ENCODE measurements at regions not wholly inside any gene's neighbourhood (a gene's known extent, or its start where the extent isn't known, plus 50 kb on each side); places are given as distances from the start of the nearest gene placed in this dataset.
"Not testable (repeated sequence)": the region's sequence is repeated elsewhere in the genome, so short reads cannot be mapped to it uniquely, and the experiment has no call there.

DNA sequence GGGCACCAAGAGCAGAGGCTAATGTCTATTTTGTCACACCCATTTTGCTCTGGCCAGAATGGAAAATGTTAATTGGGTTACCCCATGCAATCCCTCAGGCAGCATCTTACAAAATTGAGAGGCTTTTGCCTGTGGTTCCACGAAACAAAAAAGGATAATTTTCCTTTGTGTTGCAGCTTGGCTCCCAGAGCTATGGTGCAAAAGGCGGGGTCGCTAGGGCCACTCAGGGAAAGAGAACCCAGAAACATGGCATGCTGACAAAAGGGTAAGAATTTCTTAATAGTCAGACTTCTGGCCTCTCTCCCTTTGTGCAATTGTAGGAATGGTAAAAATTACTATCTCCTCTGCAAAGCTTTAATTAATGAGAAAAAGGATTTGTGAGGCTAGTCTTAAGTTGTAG, 119.6 kb upstream of the BANK1 start:
- FAIRE-seq (no peak), DNase-seq (ENCODE audit: low spot score in 2 of 2) (no peak)

- no peak for DNase-seq (ENCODE audit: low spot score in 2 of 2)
- no peak for FAIRE-seq
Measured at GRCh38 chr4:101670370-101670769, 120.2 kb upstream of the BANK1 start.

DNA sequence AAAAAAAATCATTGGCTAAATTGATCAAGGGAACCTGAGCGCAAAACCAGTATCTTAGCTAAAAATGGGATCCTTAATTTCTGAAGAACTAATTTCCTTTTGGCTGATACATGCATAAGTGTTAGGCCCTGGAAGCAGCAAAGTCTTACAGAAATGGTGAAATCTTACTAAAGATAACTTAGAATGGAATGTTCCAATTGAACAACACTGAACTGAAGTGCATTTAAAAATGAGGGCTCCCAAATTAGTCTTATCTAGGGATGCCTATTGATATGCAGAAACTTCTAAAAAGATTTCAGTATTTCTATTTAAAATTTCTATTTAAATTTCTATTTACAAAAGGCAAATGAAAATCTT, 120.7 kb upstream of the BANK1 start:
- FAIRE-seq, result no peak
- DNase-seq (ENCODE audit: low spot score in 2 of 2), result no peak

DNA sequence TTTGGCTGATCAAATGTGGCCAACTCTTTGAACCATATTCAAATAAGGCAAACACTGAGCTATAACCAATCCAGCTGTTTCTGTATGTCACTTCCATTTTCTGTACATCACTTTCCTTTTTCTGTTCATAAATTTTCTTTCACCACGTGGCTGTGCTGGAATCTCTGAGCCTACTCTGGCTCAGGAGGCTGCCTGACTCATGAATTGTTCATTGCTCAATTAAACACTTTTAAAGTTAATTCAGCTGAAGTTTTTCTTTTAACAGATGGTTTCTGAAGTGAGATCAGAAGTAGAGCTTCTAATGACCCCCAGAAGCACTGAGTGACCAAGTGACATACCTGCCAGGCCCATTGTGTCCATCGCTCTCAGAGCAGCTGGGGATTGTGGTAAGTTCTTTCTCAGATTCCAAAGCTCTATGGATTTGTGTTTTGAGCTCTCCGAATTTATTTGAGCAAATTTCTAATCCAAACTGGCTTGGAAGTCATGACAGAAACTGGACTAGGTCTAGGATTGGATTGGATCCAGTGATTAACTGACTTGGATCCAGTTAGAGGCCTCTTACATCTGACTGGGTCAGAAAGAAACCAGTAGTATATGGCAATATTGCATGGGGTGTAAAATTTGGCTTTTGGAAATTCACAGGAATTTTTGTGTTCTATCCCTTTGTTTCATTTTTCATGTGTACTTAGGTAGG, 121.2 kb upstream of the BANK1 start:
- DNase-seq (ENCODE audit: low spot score in 2 of 2) (no peak), FAIRE-seq (no peak)

DNA sequence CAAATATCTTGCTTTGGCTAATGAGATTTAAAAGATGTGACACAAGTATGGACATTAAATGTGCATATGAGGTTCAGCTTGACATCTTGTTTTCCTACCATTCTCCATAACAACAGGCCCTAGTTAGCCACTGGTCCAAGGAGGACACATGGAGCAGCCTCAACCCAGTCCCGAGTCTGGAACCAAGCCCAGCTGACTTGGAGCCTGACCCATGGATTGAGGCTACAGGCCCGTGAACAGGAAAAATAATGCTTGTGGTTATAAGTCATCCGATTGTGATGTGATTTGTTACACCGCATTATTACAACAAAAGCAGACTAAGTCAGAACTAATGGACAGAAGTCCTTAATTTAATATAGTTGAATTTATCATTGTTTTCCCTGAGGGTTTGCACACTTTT, 123.2 kb upstream of the BANK1 start:
- FAIRE-seq (no peak), DNase-seq (ENCODE audit: low spot score in 2 of 2) (no peak)

DNA sequence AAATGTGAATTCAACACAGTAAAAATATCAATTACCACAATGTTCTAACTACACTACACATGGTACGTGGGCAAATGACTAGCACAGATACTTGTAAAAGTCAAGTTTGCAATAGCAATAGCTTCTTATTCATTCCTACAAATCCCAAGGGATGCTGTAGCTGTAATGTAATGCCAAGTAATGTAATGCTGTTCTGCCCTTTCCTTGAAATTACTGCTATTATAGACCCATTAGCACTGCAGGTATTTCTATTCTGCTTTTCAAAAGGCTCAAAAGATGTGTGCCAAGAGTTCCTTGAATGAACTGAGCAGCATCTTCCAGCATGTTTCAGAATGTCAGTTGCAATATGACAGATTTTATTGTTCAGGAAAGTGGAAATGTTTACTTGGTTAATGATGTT, 129.9 kb upstream of the BANK1 start:
- DNase-seq (ENCODE audit: low spot score in 2 of 2) (no peak), FAIRE-seq (no peak)

GRCh38 chr4:101655857-101656256, 134.7 kb upstream of the BANK1 start:
- FAIRE-seq, result no peak
- no peak for DNase-seq (ENCODE audit: low spot score in 2 of 2)

- FAIRE-seq (no peak), DNase-seq (ENCODE audit: low spot score in 2 of 2) (no peak)
Measured at GRCh38 chr4:101655005-101655404, 135.5 kb upstream of the BANK1 start.

GRCh38 chr4:101651778-101652177, 138.8 kb upstream of the BANK1 start:
- no peak for FAIRE-seq
- DNase-seq (ENCODE audit: low spot score in 2 of 2), result no peak

GRCh38 chr4:101649790-101650515, 140.6 kb upstream of the BANK1 start:
- FAIRE-seq (no peak), DNase-seq (ENCODE audit: low spot score in 2 of 2) (no peak)

- DNase-seq (ENCODE audit: low spot score in 2 of 2), result no peak
Measured at GRCh38 chr4:101647710-101648034, 142.9 kb upstream of the BANK1 start.

DNA sequence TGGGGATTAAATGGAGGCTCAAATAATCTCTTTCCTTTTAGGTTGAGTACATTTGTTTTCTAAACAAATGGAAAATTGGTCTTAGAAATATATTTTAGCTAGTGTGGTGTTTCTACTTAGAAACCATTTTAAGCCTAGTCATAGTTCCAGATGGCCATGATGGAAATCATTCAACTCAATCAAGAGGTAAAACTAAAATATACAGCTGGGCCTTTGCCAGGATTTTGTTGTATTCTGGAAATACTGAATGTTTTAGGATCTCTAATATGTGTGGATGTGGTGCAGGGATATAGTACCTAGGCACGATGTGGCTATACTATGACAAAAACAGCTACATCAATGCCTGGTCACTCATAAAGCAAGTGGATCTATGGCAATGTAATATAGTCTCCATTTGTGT, 146.0 kb upstream of the BANK1 start:
- DNase-seq (ENCODE audit: low spot score in 2 of 2), result no peak
- no peak for FAIRE-seq

More at GRCh38 chr4:101647710-101648034, 142.9 kb upstream of the BANK1 start:
- FAIRE-seq, result no peak

DNA sequence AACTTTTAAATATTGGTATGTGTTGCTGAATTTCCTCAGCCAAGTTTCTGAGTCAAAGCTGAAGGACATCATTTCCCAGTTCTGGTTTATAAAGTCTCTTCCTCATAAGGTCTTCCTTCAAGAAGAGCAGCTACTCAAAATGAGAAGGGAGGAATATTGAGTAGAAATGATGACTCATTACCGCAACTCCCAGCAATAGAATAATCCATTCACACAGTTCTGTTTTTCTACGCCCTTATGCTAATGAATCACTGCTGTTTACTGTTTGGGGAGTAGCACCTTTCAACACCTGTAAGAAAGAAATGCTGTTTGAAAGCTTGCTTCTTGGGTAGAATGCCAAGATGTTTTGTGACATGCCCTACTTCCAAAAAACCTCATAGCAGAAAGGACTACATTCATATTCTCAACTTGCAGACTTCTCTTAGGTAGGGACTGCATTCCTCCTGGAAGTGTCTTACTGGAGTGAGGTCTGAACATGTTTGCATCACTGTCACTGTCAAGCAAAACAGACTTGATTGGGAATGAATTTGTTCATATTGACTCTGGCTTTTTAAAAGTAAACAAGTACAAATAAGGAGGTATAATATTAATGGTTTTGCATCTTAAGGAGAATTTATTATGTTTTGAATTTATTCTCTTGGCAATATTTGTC, 147.2 kb upstream of the BANK1 start:
- DNase-seq (ENCODE audit: low spot score in 2 of 2), result no peak
- FAIRE-seq, result no peak

GRCh38 chr4:101632766-101633165, 157.8 kb upstream of the BANK1 start:
- FAIRE-seq; DNase-seq (ENCODE audit: low spot score in 2 of 2): not testable (repeated sequence)

DNA sequence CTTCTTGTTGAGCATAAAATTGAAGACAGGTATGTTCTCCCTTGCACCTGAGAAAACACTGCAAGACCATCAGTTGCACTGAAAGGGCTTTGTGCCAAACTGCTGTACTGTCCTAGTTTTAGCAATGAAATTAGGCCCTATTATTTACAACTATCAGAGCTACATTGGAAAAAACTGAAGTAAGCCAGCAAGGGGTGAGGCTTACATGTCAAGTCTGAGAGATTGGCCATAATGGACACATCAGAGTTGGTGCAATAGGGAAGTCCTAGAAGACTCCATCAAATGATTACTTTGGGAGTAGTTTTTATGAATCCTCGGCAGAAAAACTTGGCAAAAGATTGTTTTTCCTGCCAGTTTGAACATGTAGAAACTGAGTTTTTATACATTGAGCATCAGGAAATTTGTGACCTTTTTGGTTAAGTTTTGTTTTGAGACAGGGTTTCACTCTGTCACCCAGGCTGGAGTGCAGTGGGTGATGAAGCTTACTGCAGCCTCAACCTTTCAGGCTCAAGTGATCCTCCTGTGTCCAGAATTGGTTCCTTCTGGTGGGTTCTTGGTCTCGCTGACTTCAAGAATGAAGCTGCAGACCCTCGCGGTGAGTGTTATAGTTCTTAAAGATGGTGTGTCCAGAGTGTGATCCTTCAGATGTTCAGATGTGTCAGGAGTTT, 160.1 kb upstream of the BANK1 start:
- DNase-seq (ENCODE audit: low spot score in 2 of 2) (no peak), FAIRE-seq (no peak)

DNA sequence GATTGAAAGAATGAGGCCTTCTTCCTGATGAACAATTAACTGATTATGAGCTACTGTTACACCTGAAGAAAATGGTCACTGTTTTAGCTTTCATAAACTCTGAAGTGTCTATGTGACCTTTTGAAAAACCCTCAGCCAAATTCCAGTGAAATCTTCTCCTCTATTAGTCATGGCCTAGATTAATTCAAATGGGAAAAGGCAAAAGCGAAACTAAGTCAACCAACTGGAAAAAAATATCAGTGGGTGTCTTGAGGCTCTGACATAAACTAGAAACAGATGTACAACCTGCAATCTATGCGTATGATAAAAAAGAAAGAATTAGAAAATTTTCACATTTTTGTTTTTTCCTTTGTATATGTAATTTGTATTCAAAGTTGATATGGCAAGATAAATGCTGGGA, 169.4 kb upstream of the BANK1 start:
- FAIRE-seq, result no peak

GRCh38 chr4:101615652-101616051, 174.9 kb upstream of the BANK1 start:
- no peak for DNase-seq (ENCODE audit: low spot score in 2 of 2)
- no peak for FAIRE-seq

More for the DNA sequence above, 169.4 kb upstream of the BANK1 start:
- no peak for DNase-seq (ENCODE audit: low spot score in 2 of 2)

DNA sequence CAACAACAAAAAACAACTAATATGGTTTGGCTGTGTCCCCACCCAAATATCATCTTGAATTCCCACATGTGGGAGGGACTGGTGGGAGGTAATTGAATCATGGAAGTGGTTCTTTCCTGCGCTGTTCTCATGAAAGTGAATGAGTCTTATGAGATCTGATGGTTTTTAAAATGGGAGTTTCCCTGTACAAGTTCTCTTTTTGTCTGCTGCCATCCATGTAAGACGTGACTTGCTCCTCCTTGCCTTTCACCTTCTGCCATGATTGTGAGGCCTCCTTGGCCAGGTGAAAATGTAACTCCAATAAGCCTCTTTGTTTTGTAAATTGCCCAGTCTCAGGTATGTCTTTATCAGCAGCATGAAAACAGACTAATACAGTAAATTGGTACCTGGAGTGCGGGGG, 183.5 kb upstream of the BANK1 start:
- not testable (repeated sequence) for FAIRE-seq; DNase-seq (ENCODE audit: low spot score in 2 of 2)

GRCh38 chr4:101604976-101605375, 185.6 kb upstream of the BANK1 start:
- no peak for DNase-seq (ENCODE audit: low spot score in 2 of 2)
- FAIRE-seq, result no peak

DNA sequence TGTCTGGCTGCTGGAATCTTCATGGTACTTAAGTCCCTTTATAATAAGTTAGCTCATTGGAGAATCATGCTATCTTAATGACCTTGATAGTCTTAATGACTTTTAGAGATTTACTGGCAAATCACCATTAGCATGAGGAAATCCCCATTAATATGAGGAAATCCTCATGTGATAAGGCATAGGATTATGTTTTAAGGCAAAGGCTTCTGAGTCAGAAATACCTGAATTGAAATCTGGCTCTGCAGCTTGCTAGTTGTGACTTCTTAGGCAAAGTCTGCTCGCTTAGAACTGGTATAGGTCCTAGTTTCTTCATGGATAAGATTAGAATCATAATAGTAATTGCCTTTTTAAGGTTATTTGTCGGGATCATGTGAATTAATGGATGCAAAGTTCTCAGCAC, 190.2 kb upstream of the BANK1 start:
- DNase-seq (ENCODE audit: low spot score in 2 of 2) (no peak), FAIRE-seq (no peak)

DNA sequence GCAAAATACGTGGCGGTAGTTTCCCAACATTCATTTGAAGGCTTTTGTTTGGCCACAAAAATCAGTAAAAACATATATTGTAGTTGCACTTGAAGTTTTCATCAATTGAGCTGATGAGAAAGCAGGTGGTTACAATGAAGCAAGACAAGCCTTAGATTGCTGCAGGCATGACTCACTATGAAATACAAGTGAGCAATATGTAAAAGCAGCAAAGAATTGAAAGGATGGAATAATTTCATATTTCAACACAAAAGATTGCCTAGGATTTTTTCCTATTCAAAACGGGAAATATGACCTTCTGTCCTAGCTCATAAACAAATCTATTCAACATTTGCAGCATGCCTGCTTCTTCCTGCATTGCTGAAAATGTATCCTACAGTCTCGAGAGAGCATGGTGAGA, 190.9 kb upstream of the BANK1 start:
- DNase-seq (ENCODE audit: low spot score in 2 of 2) (no peak), FAIRE-seq (no peak)

All from frontal cortex (tissue), 3 donors.